Stimulated activated CD8-positive, alpha-beta memory T cell treated with anti-CD3 and anti-CD28 coated beads, Interleukin-2, amount 100 ng/mL, for 48 hours (primary cell): ENCODE measurements at regions not wholly inside any gene's neighbourhood (a gene's known extent, or its start where the extent isn't known, plus 50 kb on each side); places are given as distances from the start of the nearest gene placed in this dataset.
"Not testable (repeated sequence)": the region's sequence is repeated elsewhere in the genome, so short reads cannot be mapped to it uniquely, and the experiment has no call there.

Source experiments
- DNase-seq, 2 donors: peaks; one replicate each; pipeline ENCODE4 v3.0.0-alpha.2; 2020; ENCODE audit warnings: low read depth in 2 of 2

GRCh38 chr7:80082213-80082612 lies 52.4 kb upstream of the GNAI1 start:
- DNase-seq, result no peak

- DNase-seq, result no peak
Measured at GRCh38 chr7:80078886-80079285, 55.7 kb upstream of the GNAI1 start.

GRCh38 chr7:80078159-80078731 lies 56.4 kb upstream of the GNAI1 start:
- peak; percentile 6 to 8 for DNase-seq

- DNase-seq, result no peak
Measured at GRCh38 chr7:80070391-80070790, 64.2 kb upstream of the GNAI1 start.

GRCh38 chr7:80066639-80067038 lies 68.0 kb upstream of the GNAI1 start:
- DNase-seq, result no peak

- no peak for DNase-seq
Measured at GRCh38 chr7:80063834-80064233, 70.8 kb upstream of the GNAI1 start.

GRCh38 chr7:80060218-80060806 lies 74.3 kb upstream of the GNAI1 start:
- no peak for DNase-seq

- no peak for DNase-seq
Measured at GRCh38 chr7:80057488-80057887, 77.1 kb upstream of the GNAI1 start.

GRCh38 chr7:80054356-80054755 lies 80.3 kb upstream of the GNAI1 start:
- no peak for DNase-seq

GRCh38 chr7:80053124-80053523 lies 81.5 kb upstream of the GNAI1 start:
- no peak for DNase-seq

GRCh38 chr7:80047856-80048459 lies 86.7 kb upstream of the GNAI1 start:
- DNase-seq, result no peak

GRCh38 chr7:80047032-80047431 lies 87.6 kb upstream of the GNAI1 start:
- DNase-seq, result no peak

GRCh38 chr7:80044796-80045195 lies 89.8 kb upstream of the GNAI1 start:
- no peak for DNase-seq

GRCh38 chr7:80040752-80041151 lies 93.9 kb upstream of the GNAI1 start:
- no peak for DNase-seq

- no peak for DNase-seq
Measured at GRCh38 chr7:80040335-80040734, 94.3 kb upstream of the GNAI1 start.

GRCh38 chr7:80039251-80039884 lies 95.3 kb upstream of the GNAI1 start:
- DNase-seq, result no peak

- DNase-seq, result no peak
Measured at GRCh38 chr7:80037689-80038088, 96.9 kb upstream of the GNAI1 start.

GRCh38 chr7:80036107-80036506 lies 98.5 kb upstream of the GNAI1 start:
- DNase-seq, result no peak

- no peak for DNase-seq
Measured at GRCh38 chr7:80028717-80029116, 105.9 kb upstream of the GNAI1 start.

- DNase-seq, result no peak
Measured at GRCh38 chr7:80027611-80028173, 106.9 kb upstream of the GNAI1 start.

GRCh38 chr7:80026766-80027165 lies 107.9 kb upstream of the GNAI1 start:
- DNase-seq, result no peak

GRCh38 chr7:80020277-80020676 lies 114.4 kb upstream of the GNAI1 start:
- DNase-seq, result not testable (repeated sequence)

- DNase-seq, result not testable (repeated sequence)
Measured at GRCh38 chr7:80019809-80020207, 114.8 kb upstream of the GNAI1 start.
